ENCODE measurements at regions not wholly inside any gene's neighbourhood (a gene's known extent, or its start where the extent isn't known, plus 50 kb on each side); places are given as distances from the start of the nearest gene placed in this dataset.

GRCh38 chr4:14441561-14441960, 560.7 kb upstream of the CPEB2 start:
- TF ChIP-seq CTCF (IDR thresholded peaks at IDR 0.05; ENCODE audit: borderline replicate concordance, insufficient read depth, low read depth, low read length), result no peak
- no peak overlapping the region for H3K4me3 ChIP-seq (ENCODE audit: low read depth, low read length)

- TF ChIP-seq CTCF (IDR thresholded peaks at IDR 0.05; ENCODE audit: borderline replicate concordance, insufficient read depth, low read depth, low read length), result no peak
- H3K4me3 ChIP-seq (ENCODE audit: low read depth, low read length), result no peak overlapping the region
These were observed 556.4 kb upstream of the CPEB2 start for GRCh38 chr4:14445882-14446281.

- TF ChIP-seq CTCF (IDR thresholded peaks at IDR 0.05; ENCODE audit: borderline replicate concordance, insufficient read depth, low read depth, low read length), result no peak
These were observed 556.0 kb upstream of the CPEB2 start for GRCh38 chr4:14446311-14446710.

GRCh38 chr4:14446904-14447303, 555.4 kb upstream of the CPEB2 start:
- H3K4me3 ChIP-seq (ENCODE audit: low read depth, low read length), result no peak overlapping the region
- TF ChIP-seq CTCF (IDR thresholded peaks at IDR 0.05; ENCODE audit: borderline replicate concordance, insufficient read depth, low read depth, low read length), result no peak

More at GRCh38 chr4:14446311-14446710, 556.0 kb upstream of the CPEB2 start:
- no peak overlapping the region for H3K4me3 ChIP-seq (ENCODE audit: low read depth, low read length)

- H3K4me3 ChIP-seq (ENCODE audit: low read depth, low read length), result no peak overlapping the region
- TF ChIP-seq CTCF (IDR thresholded peaks at IDR 0.05; ENCODE audit: borderline replicate concordance, insufficient read depth, low read depth, low read length), result no peak
These were observed 553.0 kb upstream of the CPEB2 start for GRCh38 chr4:14449308-14449707.

GRCh38 chr4:14452001-14452400, 550.3 kb upstream of the CPEB2 start:
- TF ChIP-seq CTCF (IDR thresholded peaks at IDR 0.05; ENCODE audit: borderline replicate concordance, insufficient read depth, low read depth, low read length), result no peak
- no peak overlapping the region for H3K4me3 ChIP-seq (ENCODE audit: low read depth, low read length)

- no peak overlapping the region for H3K4me3 ChIP-seq (ENCODE audit: low read depth, low read length)
- TF ChIP-seq CTCF (IDR thresholded peaks at IDR 0.05; ENCODE audit: borderline replicate concordance, insufficient read depth, low read depth, low read length), result no peak
These were observed 549.5 kb upstream of the CPEB2 start for GRCh38 chr4:14452764-14453163.

All from GM12875 (cell line).